Esophagus (tissue), 2 donors: ENCODE measurements at regions not wholly inside any gene's neighbourhood (a gene's known extent, or its start where the extent isn't known, plus 50 kb on each side); places are given as distances from the start of the nearest gene placed in this dataset.

Experiments used
- H3K27ac ChIP-seq, 2 donors: one replicate each; pipeline ENCODE4 v1.5.1; 2013; ENCODE audit warnings: low read depth in 2 of 2, mild to moderate bottlenecking in 2 of 2, inconsistent platforms in 1 of 2, low read length in 1 of 2, moderate library complexity in 1 of 2
- H3K27me3 ChIP-seq, 2 donors: one replicate each; pipeline ENCODE4 v1.6.1; 2013; ENCODE audit warnings: low read length in 2 of 2, control low read depth in 1 of 2, mild to moderate bottlenecking in 1 of 2; ENCODE audit not compliant: insufficient read depth in 2 of 2, control insufficient read depth in 1 of 2
- H3K36me3 ChIP-seq, 2 donors: one replicate each; pipeline ENCODE4 v1.6.1; 2013; ENCODE audit warnings: low read length in 1 of 2; ENCODE audit not compliant: control insufficient read depth in 2 of 2, insufficient read depth in 2 of 2
- H3K4me1 ChIP-seq, 2 donors: one replicate each; pipeline ENCODE4 v1.6.1; 2013; ENCODE audit warnings: low read length in 1 of 2; ENCODE audit not compliant: control insufficient read depth in 2 of 2, insufficient read depth in 2 of 2
- H3K4me3 ChIP-seq, 2 donors: one replicate each; pipeline ENCODE4 v1.5.1; 2013; ENCODE audit warnings: low read length in 2 of 2, mild to moderate bottlenecking in 2 of 2, low read depth in 1 of 2, moderate library complexity in 1 of 2
- H3K9me3 ChIP-seq, 2 donors: one replicate each; pipeline ENCODE4 v1.6.1; 2013; ENCODE audit warnings: mild to moderate bottlenecking in 2 of 2, low read depth in 1 of 2, low read length in 1 of 2, moderate library complexity in 1 of 2; ENCODE audit not compliant: control insufficient read depth in 2 of 2, insufficient read depth in 1 of 2
- WGBS, 2 donors: extraction: QIAGEN DNeasy Blood & Tissue Kit; methylation state at CpG; one replicate each; pipeline ENCODE4 v1.1.7; 2013; 5-methylcytosine and 5-hydroxymethylcytosine counted together
- donor health status: healthy with polysubstance abuse.
- donor health status: Bipolar disorder and iron deficiency.

GRCh38 chr5:61610678-61611024 lies 278.6 kb downstream of the ZSWIM6 start:
- Histone ChIP-seq H3K4me1 (no peaks in the 10 kb centered on the region), H3K9me3 (no peaks in the 10 kb centered on the region), H3K36me3 (no peaks in the 10 kb centered on the region), H3K27me3 (no peaks in the 10 kb centered on the region), H3K4me3 (no peak overlapping the region), H3K27ac (no peak overlapping the region)
- WGBS, 2 donors, result 79 to 88% methylated on average over 7 of the region's 7 CpGs

GRCh38 chr5:61612431-61612830 lies 280.4 kb downstream of the ZSWIM6 start:
- no peaks in the 10 kb centered on the region for H3K36me3 ChIP-seq
- H3K27me3 ChIP-seq, result no peaks in the 10 kb centered on the region
- 74 to 81% methylated on average over 8 of the region's 8 CpGs for WGBS, 2 donors
- H3K4me1 ChIP-seq, result no peaks in the 10 kb centered on the region
- no peak overlapping the region for H3K27ac ChIP-seq
- H3K4me3 ChIP-seq, result no peak overlapping the region
- no peaks in the 10 kb centered on the region for H3K9me3 ChIP-seq

GRCh38 chr5:61613679-61614078 lies 281.6 kb downstream of the ZSWIM6 start:
- Histone ChIP-seq H3K4me1 (no peaks in the 10 kb centered on the region), H3K27ac (no peak overlapping the region), H3K4me3 (no peak overlapping the region), H3K36me3 (no peaks in the 10 kb centered on the region), H3K27me3 (no peaks in the 10 kb centered on the region), H3K9me3 (no peaks in the 10 kb centered on the region)
- 75 to 77% methylated on average over 6 of the region's 6 CpGs for WGBS, 2 donors

GRCh38 chr5:61614606-61615005 lies 282.5 kb downstream of the ZSWIM6 start:
- 73 to 77% methylated on average over 3 of the region's 3 CpGs for WGBS, 2 donors
- Histone ChIP-seq H3K9me3 (no peaks in the 10 kb centered on the region), H3K4me1 (peaks cover 0 to 1% of the 10 kb centered on the region in 2 donors), H3K36me3 (no peaks in the 10 kb centered on the region), H3K27ac (no peak overlapping the region), H3K4me3 (no peak overlapping the region), H3K27me3 (no peaks in the 10 kb centered on the region)

GRCh38 chr5:61617039-61617438 lies 285.0 kb downstream of the ZSWIM6 start:
- Histone ChIP-seq H3K4me3 (no peak overlapping the region), H3K27ac (no peak overlapping the region), H3K4me1 (peaks cover 2 to 5% of the 10 kb centered on the region in 2 donors), H3K27me3 (no peaks in the 10 kb centered on the region), H3K36me3 (no peaks in the 10 kb centered on the region), H3K9me3 (no peaks in the 10 kb centered on the region)
- 88 to 92% methylated on average over 3 of the region's 3 CpGs for WGBS, 2 donors

GRCh38 chr5:61617995-61618525 lies 286.0 kb downstream of the ZSWIM6 start:
- Histone ChIP-seq H3K4me3 (no peak overlapping the region), H3K27me3 (no peaks in the 10 kb centered on the region), H3K27ac (no peak overlapping the region), H3K4me1 (peaks cover 2 to 5% of the 10 kb centered on the region in 2 donors), H3K9me3 (no peaks in the 10 kb centered on the region), H3K36me3 (no peaks in the 10 kb centered on the region)
- WGBS, 2 donors, result 88% methylated on average over 2 of the region's 2 CpGs

- Histone ChIP-seq H3K27me3 (no peaks in the 10 kb centered on the region), H3K36me3 (no peaks in the 10 kb centered on the region), H3K27ac (no peak overlapping the region), H3K4me1 (peaks cover 2 to 5% of the 10 kb centered on the region in 2 donors), H3K9me3 (no peaks in the 10 kb centered on the region), H3K4me3 (no peak overlapping the region)
- WGBS, 2 donors, result 93 to 95% methylated on average over 4 of the region's 4 CpGs
These were observed 286.5 kb downstream of the ZSWIM6 start for GRCh38 chr5:61618577-61618976.

- 81 to 87% methylated on average over 3 of the region's 3 CpGs for WGBS, 2 donors
- H3K4me1 ChIP-seq, result peaks cover 2 to 5% of the 10 kb centered on the region in 2 donors
- no peaks in the 10 kb centered on the region for H3K27me3 ChIP-seq
- H3K36me3 ChIP-seq, result no peaks in the 10 kb centered on the region
- H3K4me3 ChIP-seq, result no peak overlapping the region
- no peaks in the 10 kb centered on the region for H3K9me3 ChIP-seq
- no peak overlapping the region for H3K27ac ChIP-seq
These were observed 287.2 kb downstream of the ZSWIM6 start for GRCh38 chr5:61619289-61619688.

GRCh38 chr5:61619777-61620518 lies 287.9 kb downstream of the ZSWIM6 start:
- H3K9me3 ChIP-seq, result no peaks in the 10 kb centered on the region
- peaks cover 2 to 5% of the 10 kb centered on the region in 2 donors for H3K4me1 ChIP-seq
- WGBS, 2 donors, result 57 to 64% methylated on average over 8 of the region's 8 CpGs
- no peaks in the 10 kb centered on the region for H3K36me3 ChIP-seq
- no peak overlapping the region for H3K27ac ChIP-seq
- no peaks in the 10 kb centered on the region for H3K27me3 ChIP-seq
- H3K4me3 ChIP-seq, result no peak overlapping the region

- Histone ChIP-seq H3K9me3 (no peaks in the 10 kb centered on the region), H3K27me3 (no peaks in the 10 kb centered on the region), H3K4me3 (no peak overlapping the region), H3K4me1 (peaks cover 2 to 5% of the 10 kb centered on the region in 2 donors), H3K36me3 (no peaks in the 10 kb centered on the region), H3K27ac (peak overlapping the region; percentile 16 to 45)
- 35 to 40% methylated on average over 4 of the region's 4 CpGs for WGBS, 2 donors
These were observed 288.7 kb downstream of the ZSWIM6 start for GRCh38 chr5:61620699-61621182.
